GM12878 (cell line): ENCODE measurements at regions not wholly inside any gene's neighbourhood (a gene's known extent, or its start where the extent isn't known, plus 50 kb on each side); places are given as distances from the start of the nearest gene placed in this dataset.

Experiments used
- ATAC-seq: fragments of 200-7000 bp; cut with Tn5 transposase; 3 replicates; pipeline ENCODE4 v1.9.1; 2020; ENCODE audit warnings: mild to moderate bottlenecking, moderate library complexity
- BruUV-seq: library from RNA; stranded (reverse); fragments of 400-500 nt; replicated peaks from 2 replicates; lab custom pipeline; 2021; lab: Mats Ljungman, UMichigan
- CTCF ChIA-PET: fragments of 300-600 bp; sonication (Branson Sonifier 250); formaldehyde crosslinking; extraction: SDS; loops from one replicate; lab custom pipeline; 2021; ENCODE audit warnings: inconsistent platforms; lab: Yijun Ruan, JAX
- POLR2A ChIA-PET: fragments of 350-600 bp; formaldehyde crosslinking; extraction: SDS; loops from one replicate; lab custom pipeline; 2021; ENCODE audit warnings: inconsistent platforms; lab: Charles Lee
- RAD21 ChIA-PET: fragments of 300-600 bp; sonication (Branson Sonifier 250); formaldehyde crosslinking; loops from one replicate; lab custom pipeline; 2023; ENCODE audit warnings: antibody characterized with exemption; ENCODE audit not compliant: unreplicated experiment; lab: Charles Lee
- SMC1A ChIA-PET: fragments of 300-600 bp; sonication (Branson Sonifier 250); formaldehyde crosslinking; loops from one replicate; lab custom pipeline; 2023; ENCODE audit not compliant: unreplicated experiment, uncharacterized antibody; lab: Charles Lee
- DNase-seq: peaks from one replicate; pipeline ENCODE4 v3.0.0-alpha.2; 2011; ENCODE audit warnings: low read depth, low spot score
- FAIRE-seq: peaks from 3 replicates; lab custom pipeline; 2011; peaks lifted over from hg19 to GRCh38; lab: Jason Lieb, UNC
- H2AFZ ChIP-seq: 2 replicates; pipeline ENCODE4 v1.6.0; 2011; ENCODE audit warnings: low read depth, low read length, control low read depth; ENCODE audit not compliant: control insufficient read depth
- H3K27ac ChIP-seq: 2 replicates; pipeline ENCODE4 v1.5.1; 2011; ENCODE audit warnings: control low read depth; ENCODE audit not compliant: control insufficient read depth, insufficient read depth
- H3K27me3 ChIP-seq, 2 experiments: replicated peaks in 1 of 2; 2 replicates each; pipeline versions ENCODE4 v1.6.0 to v1.6.1; 2011; ENCODE audit warnings: low read length in 1 of 2; ENCODE audit not compliant: control insufficient read depth in 2 of 2, insufficient read depth in 2 of 2
- H3K36me3 ChIP-seq, 2 experiments: 2 replicates each; pipeline ENCODE4 v1.5.1; 2011; ENCODE audit warnings: low read length in 1 of 2; ENCODE audit not compliant: control insufficient read depth in 2 of 2, insufficient read depth in 2 of 2
- H3K4me1 ChIP-seq: 2 replicates; pipeline ENCODE4 v1.6.1; 2011; ENCODE audit warnings: mild to moderate bottlenecking, low read length, moderate library complexity, mixed read lengths; ENCODE audit not compliant: control insufficient read depth, insufficient read depth
- H3K4me2 ChIP-seq: 2 replicates; pipeline ENCODE4 v1.6.0; 2011; ENCODE audit warnings: control low read depth; ENCODE audit not compliant: control insufficient read depth, insufficient read depth
- H3K4me3 ChIP-seq: fragments of 200-600 bp; sonication (generic); 2 replicates; pipeline ENCODE4 v1.5.1; 2016
- H3K79me2 ChIP-seq: 2 replicates; pipeline ENCODE4 v1.6.0; 2011; ENCODE audit warnings: low read length; ENCODE audit not compliant: control insufficient read depth, insufficient read depth
- H3K9ac ChIP-seq: 2 replicates; pipeline ENCODE4 v1.8.0; 2011; ENCODE audit warnings: low read length, control low read depth, mixed read lengths; ENCODE audit not compliant: control insufficient read depth, insufficient read depth
- H3K9me3 ChIP-seq: replicated peaks from 3 replicates; pipeline ENCODE4 v1.5.1; 2011; ENCODE audit warnings: mild to moderate bottlenecking, low read length; ENCODE audit not compliant: control insufficient read depth, insufficient read depth
- H4K20me1 ChIP-seq: 2 replicates; pipeline ENCODE4 v1.6.0; 2011; ENCODE audit not compliant: control insufficient read depth, insufficient read depth
- ATF2 ChIP-seq: IDR thresholded peaks from 2 replicates; pipeline ENCODE4 v1.6.1; 2012; ENCODE audit warnings: low read length, inconsistent platforms
- BMI1 ChIP-seq: fragments of 450-650 bp; IDR thresholded peaks from 2 replicates; pipeline ENCODE4 v1.6.1; 2016; ENCODE audit warnings: mild to moderate bottlenecking, moderate library complexity, borderline replicate concordance
- CBX3 ChIP-seq: fragments of 200-600 bp; sonication (generic); IDR thresholded peaks from 2 replicates; pipeline ENCODE4 v1.6.1; 2016; ENCODE audit warnings: low read depth, borderline replicate concordance
- CHD4 ChIP-seq: fragments of 200-600 bp; sonication (generic); IDR thresholded peaks from 2 replicates; pipeline ENCODE4 v1.6.1; 2016; ENCODE audit warnings: mild to moderate bottlenecking
- FOS ChIP-seq: IDR thresholded peaks from 3 replicates; pipeline ENCODE4 v1.6.1; 2011; ENCODE audit warnings: borderline replicate concordance; ENCODE audit not compliant: insufficient read length; ENCODE audit errors: extremely low read depth
- HDAC2 ChIP-seq: fragments of 200-600 bp; sonication (generic); IDR thresholded peaks from 2 replicates; pipeline ENCODE4 v1.6.1; 2017
- NBN ChIP-seq: fragments of 450-650 bp; IDR thresholded peaks from 2 replicates; pipeline ENCODE4 v1.6.1; 2016
- NR2C1 ChIP-seq: fragments of 450-650 bp; IDR thresholded peaks from 2 replicates; pipeline ENCODE4 v1.6.1; 2017; ENCODE audit warnings: antibody characterized with exemption, mild to moderate bottlenecking, moderate library complexity
- NR2F1 ChIP-seq: fragments of 450-650 bp; conservative IDR thresholded peaks from 2 replicates; pipeline ENCODE4 v1.6.1; 2017; ENCODE audit warnings: mild to moderate bottlenecking
- POLR2AphosphoS5 ChIP-seq: IDR thresholded peaks from 2 replicates; pipeline ENCODE4 v1.6.1; 2011; ENCODE audit warnings: mild to moderate bottlenecking, low read length, inconsistent platforms
- SP1 ChIP-seq: IDR thresholded peaks from one replicate; pipeline ENCODE4 v1.6.1; 2011; ENCODE audit warnings: low read depth, low read length
- SRF ChIP-seq, 2 experiments: IDR thresholded peaks; 2 replicates each; pipeline ENCODE4 v1.6.1; 2011; ENCODE audit warnings: low read depth in 2 of 2, low read length in 2 of 2, mild to moderate bottlenecking in 1 of 2, moderate library complexity in 1 of 2
- SUPT20H ChIP-seq: IDR thresholded peaks from 2 replicates; pipeline ENCODE4 v1.6.1; 2011; ENCODE audit warnings: low read depth, mild to moderate bottlenecking, low read length, moderate library complexity, borderline replicate concordance; ENCODE audit not compliant: control insufficient read depth
- ZBTB33 ChIP-seq: fragments of 450-650 bp; IDR thresholded peaks from 2 replicates; pipeline ENCODE4 v1.6.1; 2017; ENCODE audit warnings: mild to moderate bottlenecking
- ZBTB4 ChIP-seq: fragments of 450-650 bp; formaldehyde crosslinking; IDR thresholded peaks from 2 replicates; pipeline ENCODE4 v1.4.0; 2022; ENCODE audit warnings: mild to moderate bottlenecking, moderate library complexity
- ZNF592 ChIP-seq: fragments of 450-650 bp; IDR thresholded peaks from 2 replicates; pipeline ENCODE4 v1.6.1; 2017; ENCODE audit warnings: mild to moderate bottlenecking, moderate library complexity
- WGBS: methylation state at CpG from one replicate; pipeline ENCODE4 v1.1.6; 2016; ENCODE audit warnings: low lambda C conversion rate; ENCODE audit not compliant: insufficient replicate concordance, insufficient coverage; ENCODE audit errors: missing lambda C conversion rate; 5-methylcytosine and 5-hydroxymethylcytosine counted together
- in situ Hi-C: fragments of 300-500 bp; cut with MboI; formaldehyde crosslinking; loops from 9 replicates; pipeline ENCODE4 v1.14.3; 2018; ENCODE audit warnings: mixed read lengths
- intact Hi-C: fragments of 100-400 bp; cut with micrococcal nuclease; formaldehyde crosslinking; loops from one replicate; pipeline ENCODE4 v1.14.2; 2022; ENCODE audit not compliant: unreplicated experiment

GRCh38 chr9:135199489-135199888 is 112.0 kb downstream of the OLFM1 start:
- Histone ChIP-seq H3K4me3 (no peak overlapping the region), H2AFZ (no peak overlapping the region), H3K27ac (no peak overlapping the region), H3K27me3 (no peaks in the 10 kb centered on the region), H3K36me3 (no peaks in the 10 kb centered on the region), H3K4me2 (no peak overlapping the region), H3K9ac (no peak overlapping the region), H3K4me1 (no peaks in the 10 kb centered on the region), H4K20me1 (no peaks in the 10 kb centered on the region), H3K9me3 (no peaks in the 10 kb centered on the region; the same call in 2 of the 3 replicates), H3K79me2 (no peaks in the 10 kb centered on the region)
- FAIRE-seq (no peak), ATAC-seq (no peak), DNase-seq (no peak)
- ChIA-PET RAD21 (no interaction called here), SMC1A (no interaction called here), POLR2A (no interaction called here), CTCF (no interaction called here)
- in situ Hi-C loops (no loop called here), intact Hi-C loops (no loop called here)
- no peak for TF ChIP-seq NBN
- TF ChIP-seq CHD4: no peak
- TF ChIP-seq SRF (IDR thresholded peaks at IDR 0.05; ENCODE audit: low read depth in 2 of 2, low read length in 2 of 2): no peak
- no peak for TF ChIP-seq POLR2AphosphoS5
- no peak for TF ChIP-seq NR2C1
- no peak for TF ChIP-seq SP1
- TF ChIP-seq BMI1: no peak
- no peak for TF ChIP-seq ZBTB33
- TF ChIP-seq FOS: no peak
- no peak for TF ChIP-seq ZNF592
- no peak for TF ChIP-seq NR2F1
- no peak for TF ChIP-seq ATF2
- TF ChIP-seq CBX3: no peak
- TF ChIP-seq SUPT20H: no peak
- TF ChIP-seq ZBTB4 (CRISPR knock-in tag): no peak
- TF ChIP-seq HDAC2: no peak
- BruUV-seq: no TSS peak
- WGBS: 5% methylated on average over 5 of the region's 5 CpGs
